ENCODE measurements at regions not wholly inside any gene's neighbourhood (a gene's known extent, or its start where the extent isn't known, plus 50 kb on each side); places are given as distances from the start of the nearest gene placed in this dataset.
A peak's percentile ranks its signal among the peaks of the same experiment; 100 is the strongest.

DNA sequence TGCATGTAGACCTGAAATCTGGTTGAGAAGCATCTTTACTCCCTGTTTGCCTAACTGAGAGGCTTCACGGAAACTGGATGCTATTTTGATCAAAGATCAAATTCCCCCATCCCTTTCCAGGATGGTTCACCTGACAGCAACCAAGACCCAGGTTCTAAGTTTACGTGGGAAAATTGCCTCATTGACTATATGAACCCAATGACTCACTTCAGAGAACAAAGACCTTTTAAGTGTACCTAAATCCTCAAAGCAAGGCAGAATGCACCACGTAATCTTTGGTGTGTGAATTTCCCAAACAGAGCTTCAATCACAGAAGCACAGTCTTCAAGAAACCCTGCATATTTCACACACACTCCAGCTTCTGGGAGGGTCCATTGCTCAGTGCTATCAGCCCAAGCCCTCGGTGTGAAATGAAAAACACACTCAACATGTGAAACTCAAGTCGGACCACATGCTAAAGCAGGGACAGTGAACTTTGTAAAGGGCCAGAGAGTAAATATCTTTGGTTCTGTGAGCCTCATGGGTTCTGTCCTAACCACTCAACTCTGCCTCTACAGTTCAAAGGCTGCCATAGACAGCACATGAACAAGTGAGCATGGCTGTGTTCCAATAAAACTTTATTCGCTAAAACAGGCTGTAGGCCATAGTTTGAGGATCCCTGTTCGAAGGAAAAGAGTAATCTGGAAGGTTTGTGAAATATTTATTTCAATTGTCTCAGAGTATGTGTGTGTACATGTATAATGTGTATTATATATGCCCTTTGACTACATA, 275.6 kb upstream of the FOXK1 start:
- DNase-seq (ENCODE audit: extremely low spot score) = no peak
- ChIA-PET POLR2A (no interaction called here), CTCF (no interaction called here)

DNA sequence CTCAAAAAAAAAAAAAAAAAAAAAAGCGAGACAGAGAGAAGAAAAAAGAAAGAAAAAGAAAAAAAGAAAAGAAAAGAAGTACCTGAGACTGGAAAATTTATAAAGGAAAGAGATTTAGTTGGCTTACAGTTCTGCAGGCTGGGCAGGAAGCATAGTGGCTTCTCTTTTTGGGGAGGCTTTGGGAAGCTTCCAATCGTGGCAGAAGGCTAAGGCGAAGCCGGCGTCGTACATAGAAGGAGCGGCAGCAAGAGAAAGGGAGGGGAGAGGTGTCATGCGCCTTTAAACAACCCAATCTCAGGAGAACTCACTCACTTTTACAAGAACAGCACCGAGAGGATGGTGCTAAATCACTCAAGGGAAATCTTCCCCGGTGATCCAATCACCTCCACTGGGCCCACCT, 272.1 kb upstream of the FOXK1 start:
- TF ChIP-seq FOXM1 (IDR thresholded peaks at IDR 0.05; ENCODE audit: borderline replicate concordance) (no peak), ELF4 (IDR thresholded peaks at IDR 0.05) (no peak), TARDBP (IDR thresholded peaks at IDR 0.05) (no peak), ARNT (IDR thresholded peaks at IDR 0.05) (no peak), HDGF (IDR thresholded peaks at IDR 0.05; ENCODE audit: borderline replicate concordance) (no peak), SP1 (IDR thresholded peaks at IDR 0.05) (no peak), ZNF384 (IDR thresholded peaks at IDR 0.05) (no peak), CTBP1 (IDR thresholded peaks at IDR 0.05; ENCODE audit: borderline replicate concordance) (no peak), FOXK2 (IDR thresholded peaks at IDR 0.05) (no peak), L3MBTL2 (conservative IDR thresholded peaks at IDR 0.05) (no peak), LEF1 (IDR thresholded peaks at IDR 0.05; ENCODE audit: borderline replicate concordance) (no peak), NFRKB (IDR thresholded peaks at IDR 0.05) (no peak), FOXA1 (IDR thresholded peaks at IDR 0.05) (no peak), SUZ12 (IDR thresholded peaks at IDR 0.05) (no peak), BHLHE40 (IDR thresholded peaks at IDR 0.05; ENCODE audit: borderline replicate concordance) (no peak)
- TF ChIP-seq, protein P1, sequence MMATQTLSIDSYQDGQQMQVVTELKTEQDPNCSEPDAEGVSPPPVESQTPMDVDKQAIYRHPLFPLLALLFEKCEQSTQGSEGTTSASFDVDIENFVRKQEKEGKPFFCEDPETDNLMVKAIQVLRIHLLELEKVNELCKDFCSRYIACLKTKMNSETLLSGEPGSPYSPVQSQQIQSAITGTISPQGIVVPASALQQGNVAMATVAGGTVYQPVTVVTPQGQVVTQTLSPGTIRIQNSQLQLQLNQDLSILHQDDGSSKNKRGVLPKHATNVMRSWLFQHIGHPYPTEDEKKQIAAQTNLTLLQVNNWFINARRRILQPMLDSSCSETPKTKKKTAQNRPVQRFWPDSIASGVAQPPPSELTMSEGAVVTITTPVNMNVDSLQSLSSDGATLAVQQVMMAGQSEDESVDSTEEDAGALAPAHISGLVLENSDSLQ (IDR thresholded peaks at IDR 0.05) = no peak
- POLR2A ChIA-PET = no interaction called here
- DNase-seq (ENCODE audit: extremely low spot score) = no peak
- CTCF ChIA-PET = no interaction called here

More for the DNA sequence above, 275.6 kb upstream of the FOXK1 start:
- TF ChIP-seq ZNF384 (IDR thresholded peaks at IDR 0.05) = no peak
- TF ChIP-seq HDGF (IDR thresholded peaks at IDR 0.05; ENCODE audit: borderline replicate concordance) = no peak
- no peak for TF ChIP-seq BHLHE40 (IDR thresholded peaks at IDR 0.05; ENCODE audit: borderline replicate concordance)
- TF ChIP-seq, protein P1 (IDR thresholded peaks at IDR 0.05) = no peak
- no peak for TF ChIP-seq SUZ12 (IDR thresholded peaks at IDR 0.05)
- no peak for TF ChIP-seq LEF1 (IDR thresholded peaks at IDR 0.05; ENCODE audit: borderline replicate concordance)
- TF ChIP-seq TARDBP (IDR thresholded peaks at IDR 0.05) = no peak
- 0 out of 2 replicates have a peak, but pooled peaks have one; percentile 19 for TF ChIP-seq L3MBTL2 (conservative IDR thresholded peaks at IDR 0.05)

DNA sequence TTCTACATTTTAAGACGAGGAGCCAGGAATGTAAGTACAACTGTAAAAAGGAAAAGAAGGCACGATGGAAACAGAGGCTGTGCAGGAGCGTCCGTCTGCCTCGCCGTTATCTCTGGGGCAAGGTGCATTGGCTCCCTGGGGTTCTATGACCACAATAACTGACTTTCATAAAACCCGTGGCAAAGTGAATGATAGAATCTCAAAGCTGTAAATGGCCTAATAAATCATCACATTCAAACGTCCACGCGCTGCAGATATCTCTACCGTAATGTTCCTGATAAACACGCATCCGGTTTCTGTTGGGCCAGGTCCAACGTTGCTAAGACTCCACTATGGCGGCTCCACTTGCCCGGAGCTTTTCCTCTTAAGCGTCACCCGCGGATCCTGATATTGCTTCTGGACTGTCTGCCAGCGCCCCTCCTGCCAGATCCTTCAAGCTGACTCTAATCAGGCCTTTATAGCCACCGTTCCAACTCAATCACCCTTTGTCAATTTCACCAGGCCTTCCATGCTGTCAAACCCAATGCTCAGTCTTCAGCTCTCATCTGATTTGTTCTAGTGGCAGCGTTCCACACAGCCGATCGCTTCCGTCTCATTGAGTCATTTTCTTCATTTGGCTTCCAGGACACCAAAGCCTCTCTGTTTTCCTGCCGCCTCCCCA, 265.6 kb upstream of the FOXK1 start:
- POLR2A ChIA-PET = no interaction called here
- DNase-seq (ENCODE audit: extremely low spot score) = peak; percentile 42

DNA sequence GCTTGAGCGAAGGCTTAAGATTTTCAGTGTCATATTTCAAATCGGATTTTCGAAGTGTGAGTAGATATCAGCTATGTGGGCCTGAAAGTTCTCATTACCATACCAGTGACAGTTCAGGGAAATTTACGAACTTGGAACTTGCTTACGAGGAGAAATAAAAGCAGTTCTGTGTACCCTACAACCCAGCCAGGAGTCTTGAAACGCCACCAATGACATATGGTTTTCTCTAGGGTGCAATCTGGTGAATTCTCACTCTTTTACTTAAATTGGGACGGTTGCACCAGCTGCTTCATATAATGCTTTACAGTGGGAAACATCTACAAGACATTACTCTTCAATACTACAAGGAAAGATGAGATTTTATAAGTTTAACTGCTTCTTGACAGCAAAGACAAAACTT, 253.6 kb upstream of the FOXK1 start:
- POLR2A ChIA-PET = no interaction called here
- DNase-seq (ENCODE audit: extremely low spot score) = no peak
- CTCF ChIA-PET = no interaction called here
- TF ChIP-seq CTBP1 (IDR thresholded peaks at IDR 0.05; ENCODE audit: borderline replicate concordance) (no peak), ZNF384 (IDR thresholded peaks at IDR 0.05) (no peak), LEF1 (IDR thresholded peaks at IDR 0.05; ENCODE audit: borderline replicate concordance) (no peak), TARDBP (IDR thresholded peaks at IDR 0.05) (no peak), ELF4 (IDR thresholded peaks at IDR 0.05) (no peak)

More for the DNA sequence above, 265.6 kb upstream of the FOXK1 start:
- CTCF ChIA-PET = no interaction called here
- TF ChIP-seq SP1 (IDR thresholded peaks at IDR 0.05) (no peak), ARNT (IDR thresholded peaks at IDR 0.05) (no peak), L3MBTL2 (conservative IDR thresholded peaks at IDR 0.05) (peak; percentile 41; the same call in 1 of the 2 replicates), CTBP1 (IDR thresholded peaks at IDR 0.05; ENCODE audit: borderline replicate concordance) (no peak), ELF4 (IDR thresholded peaks at IDR 0.05) (no peak), FOXM1 (IDR thresholded peaks at IDR 0.05; ENCODE audit: borderline replicate concordance) (no peak)
- TF ChIP-seq, protein P1 (IDR thresholded peaks at IDR 0.05) = peak; percentile 91

DNA sequence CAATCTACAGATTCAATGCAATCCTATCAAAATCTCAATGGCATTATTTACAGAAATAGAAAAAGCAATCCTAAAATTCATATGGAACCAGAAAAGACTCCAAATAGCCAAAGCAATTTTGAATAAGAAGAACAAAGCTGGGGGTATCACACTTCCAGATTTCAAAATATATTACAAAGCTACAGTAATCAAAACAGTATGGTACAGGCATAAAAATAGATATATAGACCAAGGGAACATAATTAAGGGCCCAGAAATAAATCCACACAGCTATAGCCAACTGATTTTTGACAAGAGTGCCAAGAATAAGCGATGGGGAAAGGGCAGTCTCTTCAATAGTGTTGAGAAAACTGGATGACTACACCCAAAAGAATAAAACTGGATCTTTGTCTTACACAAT, 251.9 kb upstream of the FOXK1 start:
- CTCF ChIA-PET = no interaction called here
- DNase-seq (ENCODE audit: extremely low spot score) = no peak
- no peak for TF ChIP-seq L3MBTL2 (conservative IDR thresholded peaks at IDR 0.05)
- POLR2A ChIA-PET = no interaction called here

DNA sequence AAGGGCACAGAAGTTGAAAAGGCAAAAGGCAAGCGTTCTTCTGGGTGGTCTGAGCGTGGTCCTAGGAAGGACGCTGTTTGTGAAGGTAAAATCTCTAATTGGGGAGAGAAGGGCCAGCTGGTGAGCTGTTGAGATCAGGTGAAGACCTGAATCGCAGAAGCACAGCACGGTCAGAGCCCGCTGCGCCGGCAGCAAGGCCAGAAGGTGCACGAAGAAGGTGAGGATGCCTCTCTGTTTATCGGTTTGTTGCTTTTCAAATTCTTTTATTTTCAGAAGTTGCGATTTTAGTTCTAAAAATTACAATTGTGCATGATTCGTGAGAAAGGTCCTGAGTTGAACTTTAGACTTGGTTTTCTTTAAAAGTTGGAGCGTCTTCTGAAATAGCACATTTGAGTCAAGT, 247.8 kb upstream of the FOXK1 start:
- ChIA-PET CTCF (no interaction called here), POLR2A (no interaction called here)
- no peak for DNase-seq (ENCODE audit: extremely low spot score)
- TF ChIP-seq BHLHE40 (IDR thresholded peaks at IDR 0.05; ENCODE audit: borderline replicate concordance) = no peak
- no peak for TF ChIP-seq SP1 (IDR thresholded peaks at IDR 0.05)
- no peak for TF ChIP-seq NFRKB (IDR thresholded peaks at IDR 0.05)
- no peak for TF ChIP-seq FOXK2 (IDR thresholded peaks at IDR 0.05)
- TF ChIP-seq CTBP1 (IDR thresholded peaks at IDR 0.05; ENCODE audit: borderline replicate concordance) = no peak
- no peak for TF ChIP-seq ELF4 (IDR thresholded peaks at IDR 0.05)
- no peak for TF ChIP-seq SUZ12 (IDR thresholded peaks at IDR 0.05)
- no peak for TF ChIP-seq LEF1 (IDR thresholded peaks at IDR 0.05; ENCODE audit: borderline replicate concordance)

All from HEK293T (cell line).